GM13976 (cell line): ENCODE measurements at regions not wholly inside any gene's neighbourhood (a gene's known extent, or its start where the extent isn't known, plus 50 kb on each side); places are given as distances from the start of the nearest gene placed in this dataset.

Source experiments
- DNase-seq: peaks from one replicate; pipeline ENCODE4 v3.0.0; 2012; ENCODE audit warnings: low spot score
- CTCF ChIP-seq: IDR thresholded peaks from 2 replicates; pipeline ENCODE4 v1.5.1; 2012; ENCODE audit warnings: borderline replicate concordance, mild to moderate bottlenecking; ENCODE audit not compliant: insufficient read depth; ENCODE audit errors: extremely low read depth, missing control alignments, control extremely low read depth
- in situ Hi-C: fragments of 300-500 bp; cut with MboI; formaldehyde crosslinking; loops from one replicate; pipeline ENCODE4 v1.12.0; 2022; ENCODE audit warnings: low sequenced_read_pairs, mixed read lengths, inconsistent platforms; ENCODE audit not compliant: unreplicated experiment

DNA sequence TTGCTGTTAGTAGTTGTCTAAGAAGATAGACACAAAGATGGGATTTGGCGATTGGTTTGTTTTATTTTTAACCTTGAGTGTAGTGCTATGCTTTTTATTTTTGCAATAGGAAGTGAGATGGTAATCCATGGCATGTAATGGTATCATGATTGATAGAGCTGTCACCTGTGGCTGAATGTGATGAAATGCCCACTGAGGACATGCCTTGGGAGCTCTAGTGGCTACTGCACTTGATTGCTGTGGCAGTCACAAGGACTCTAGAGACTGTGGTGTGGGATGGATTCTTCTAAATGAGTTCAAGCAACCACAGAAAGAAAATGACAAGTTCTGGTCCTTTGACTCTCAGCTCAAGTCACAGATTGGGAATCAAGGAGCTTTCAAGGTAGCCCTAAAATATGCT, 139.4 kb downstream of the CYRIA start:
- no peak for DNase-seq
- no peak for TF ChIP-seq CTCF
- in situ Hi-C loops, result no loop called here

GRCh38 chr2:16525265-16525887, 140.3 kb downstream of the CYRIA start:
- DNase-seq, result peak; percentile 40
- peak; percentile 58 for TF ChIP-seq CTCF
- in situ Hi-C loops, result no loop called here

- TF ChIP-seq CTCF, result no peak
- in situ Hi-C loops, result no loop called here
- DNase-seq, result no peak
These were observed 141.9 kb downstream of the CYRIA start for GRCh38 chr2:16523711-16524110.

- no peak for DNase-seq
These were observed 143.4 kb downstream of the CYRIA start for GRCh38 chr2:16522031-16522831.

GRCh38 chr2:16520891-16521290, 144.7 kb downstream of the CYRIA start:
- in situ Hi-C loops, result no loop called here
- TF ChIP-seq CTCF, result no peak
- no peak for DNase-seq

More at GRCh38 chr2:16522031-16522831, 143.4 kb downstream of the CYRIA start:
- no peak for TF ChIP-seq CTCF
- in situ Hi-C loops, result no loop called here

DNA sequence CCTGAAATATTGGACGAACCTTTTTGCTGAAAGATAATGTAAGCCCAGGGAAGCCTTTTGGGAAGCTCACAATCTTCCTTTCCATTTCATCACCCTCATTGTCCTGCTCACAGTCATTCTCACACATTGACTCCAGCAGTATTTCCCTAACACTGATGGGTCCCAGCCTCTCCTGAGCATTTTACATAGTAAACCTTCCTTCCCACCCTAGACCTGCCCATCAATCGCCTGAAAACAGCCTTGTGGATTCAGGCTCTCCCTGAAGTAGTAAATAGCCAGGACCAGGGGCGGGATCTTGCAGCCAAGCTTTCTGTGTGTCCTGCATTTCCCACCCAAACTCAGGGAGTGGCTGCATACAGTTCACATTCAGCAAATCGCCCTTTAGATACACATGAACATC, 149.9 kb downstream of the CYRIA start:
- no peak for TF ChIP-seq CTCF
- DNase-seq, result no peak
- in situ Hi-C loops, result no loop called here
